Neural cell (in vitro differentiated cells): ENCODE measurements at regions not wholly inside any gene's neighbourhood (a gene's known extent, or its start where the extent isn't known, plus 50 kb on each side); places are given as distances from the start of the nearest gene placed in this dataset.

Experiments
- H2AFZ ChIP-seq: fragments of 200-600, 300-800 bp; sonication (generic), shearing (Covaris generic); 2 replicates; pipeline ENCODE4 v1.6.0; 2014; ENCODE audit warnings: low read depth, mild to moderate bottlenecking, antibody characterized with exemption, low read length, moderate library complexity
- H3F3A ChIP-seq: fragments of 200-600 bp; shearing (Covaris generic); 2 replicates; pipeline ENCODE4 v1.6.1; 2016; ENCODE audit warnings: mild to moderate bottlenecking, moderate library complexity, mixed read lengths, antibody characterized with exemption, low read length; ENCODE audit not compliant: insufficient read depth, poor library complexity, severe bottlenecking
- H3K27ac ChIP-seq: fragments of 200-600, 300-800 bp; sonication (generic), shearing (Covaris generic); 2 replicates; pipeline ENCODE4 v1.5.1; 2014; ENCODE audit warnings: mild to moderate bottlenecking, low read length, moderate library complexity
- H3K27me3 ChIP-seq: fragments of 300-800, 200-600 bp; sonication (generic), shearing (Covaris generic); 2 replicates; pipeline ENCODE4 v1.6.0; 2014; ENCODE audit warnings: mild to moderate bottlenecking, low read depth, low read length, moderate library complexity; ENCODE audit not compliant: insufficient read depth
- H3K36me3 ChIP-seq: fragments of 300-800, 200-600 bp; sonication (generic), shearing (Covaris generic); 2 replicates; pipeline ENCODE4 v1.5.1; 2014; ENCODE audit warnings: mild to moderate bottlenecking, antibody characterized with exemption, low read length, moderate library complexity; ENCODE audit not compliant: insufficient read depth
- H3K4me2 ChIP-seq: fragments of 300-800, 200-600 bp; sonication (generic), shearing (Covaris generic); 2 replicates; pipeline ENCODE4 v1.6.0; 2014; ENCODE audit warnings: mild to moderate bottlenecking, low read length
- H3K4me3 ChIP-seq: fragments of 300-800, 200-600 bp; sonication (generic), shearing (Covaris generic); 2 replicates; pipeline ENCODE4 v1.5.1; 2014; ENCODE audit warnings: mild to moderate bottlenecking, low read length, moderate library complexity
- H3K79me2 ChIP-seq: fragments of 200-600 bp; shearing (Covaris generic); replicated peaks from 2 replicates; pipeline ENCODE4 v1.6.0; 2014; ENCODE audit warnings: mild to moderate bottlenecking, low read length, moderate library complexity; ENCODE audit not compliant: insufficient read depth
- H3K9ac ChIP-seq: fragments of 300-800, 200-600 bp; sonication (generic), shearing (Covaris generic); 2 replicates; pipeline ENCODE4 v1.6.1; 2016; ENCODE audit warnings: mild to moderate bottlenecking, low read length, mixed read lengths
- H3K9me2 ChIP-seq: fragments of 200-600 bp; shearing (Covaris generic); 2 replicates; pipeline ENCODE4 v1.6.1; 2016; ENCODE audit warnings: mild to moderate bottlenecking, low read length, mixed read lengths; ENCODE audit not compliant: insufficient read depth
- H3K9me3 ChIP-seq: fragments of 200-600, 300-800 bp; sonication (generic), shearing (Covaris generic); 2 replicates; pipeline ENCODE4 v1.6.1; 2016; ENCODE audit warnings: mild to moderate bottlenecking, mixed run types, low read length, moderate library complexity, mixed read lengths
- H4K20me1 ChIP-seq: fragments of 200-600 bp; shearing (Covaris generic); 2 replicates; pipeline ENCODE4 v1.6.1; 2016; ENCODE audit warnings: mild to moderate bottlenecking, mixed run types; ENCODE audit not compliant: insufficient read depth
- CTCF ChIP-seq: fragments of 450-650 bp; IDR thresholded peaks from 2 replicates; pipeline ENCODE4 v1.5.1; 2014; ENCODE audit warnings: antibody characterized with exemption, mild to moderate bottlenecking, moderate library complexity; ENCODE audit not compliant: poor library complexity, severe bottlenecking
- EP300 ChIP-seq: fragments of 450-650 bp; conservative IDR thresholded peaks from 2 replicates; pipeline ENCODE4 v1.6.1; 2014; ENCODE audit warnings: antibody characterized with exemption, mild to moderate bottlenecking, moderate library complexity; ENCODE audit not compliant: poor library complexity, severe bottlenecking
- EZH2 ChIP-seq: fragments of 200-600, 300-800 bp; shearing (Covaris generic), sonication (generic); IDR thresholded peaks from 2 replicates; pipeline ENCODE4 v1.6.1; 2014; ENCODE audit warnings: antibody characterized with exemption, low read length, borderline replicate concordance, mild to moderate bottlenecking; ENCODE audit not compliant: insufficient read depth, poor library complexity, severe bottlenecking
- MXI1 ChIP-seq: fragments of 450-650 bp; conservative IDR thresholded peaks from 2 replicates; pipeline ENCODE4 v1.6.1; 2014; ENCODE audit warnings: antibody characterized with exemption, mild to moderate bottlenecking; ENCODE audit not compliant: poor library complexity, severe bottlenecking
- POLR2AphosphoS5 ChIP-seq: IDR thresholded peaks from 2 replicates; pipeline ENCODE4 v1.6.1; 2012
- RAD21 ChIP-seq: fragments of 450-650 bp; conservative IDR thresholded peaks from 2 replicates; pipeline ENCODE4 v1.6.1; 2014; ENCODE audit warnings: antibody characterized with exemption, mild to moderate bottlenecking, moderate library complexity
- SMC3 ChIP-seq: fragments of 450-650 bp; conservative IDR thresholded peaks from 2 replicates; pipeline ENCODE4 v1.6.1; 2014; ENCODE audit warnings: antibody characterized with exemption, mild to moderate bottlenecking, moderate library complexity; ENCODE audit not compliant: poor library complexity
- TAF1 ChIP-seq: IDR thresholded peaks from 2 replicates; pipeline ENCODE4 v1.6.1; 2012; ENCODE audit warnings: low read depth
- TF ChIP-seq, protein P1 (sequence below): IDR thresholded peaks from 2 replicates; pipeline ENCODE4 v1.6.1; 2012; ENCODE audit warnings: borderline replicate concordance

GRCh38 chr6:133047706-133048105 is 193.5 kb upstream of the EYA4 start:
- Histone ChIP-seq H3K36me3 (no peaks in the 10 kb centered on the region), H3K9me2 (no peaks in the 10 kb centered on the region), H3K9ac (no peak overlapping the region), H4K20me1 (no peaks in the 10 kb centered on the region), H3K79me2 (no peaks in the 10 kb centered on the region), H3F3A (no peaks in the 10 kb centered on the region), H3K27ac (no peak overlapping the region), H3K4me3 (no peak overlapping the region), H3K9me3 (no peaks in the 10 kb centered on the region), H2AFZ (no peak overlapping the region), H3K4me2 (no peak overlapping the region), H3K27me3 (no peaks in the 10 kb centered on the region)
- no peak for TF ChIP-seq EZH2
- TF ChIP-seq SMC3 = no peak
- TF ChIP-seq RAD21 = no peak
- TF ChIP-seq MXI1 = no peak
- TF ChIP-seq TAF1 = no peak
- no peak for TF ChIP-seq EP300
- TF ChIP-seq POLR2AphosphoS5 = no peak
- TF ChIP-seq CTCF = no peak
- TF ChIP-seq, protein P1, sequence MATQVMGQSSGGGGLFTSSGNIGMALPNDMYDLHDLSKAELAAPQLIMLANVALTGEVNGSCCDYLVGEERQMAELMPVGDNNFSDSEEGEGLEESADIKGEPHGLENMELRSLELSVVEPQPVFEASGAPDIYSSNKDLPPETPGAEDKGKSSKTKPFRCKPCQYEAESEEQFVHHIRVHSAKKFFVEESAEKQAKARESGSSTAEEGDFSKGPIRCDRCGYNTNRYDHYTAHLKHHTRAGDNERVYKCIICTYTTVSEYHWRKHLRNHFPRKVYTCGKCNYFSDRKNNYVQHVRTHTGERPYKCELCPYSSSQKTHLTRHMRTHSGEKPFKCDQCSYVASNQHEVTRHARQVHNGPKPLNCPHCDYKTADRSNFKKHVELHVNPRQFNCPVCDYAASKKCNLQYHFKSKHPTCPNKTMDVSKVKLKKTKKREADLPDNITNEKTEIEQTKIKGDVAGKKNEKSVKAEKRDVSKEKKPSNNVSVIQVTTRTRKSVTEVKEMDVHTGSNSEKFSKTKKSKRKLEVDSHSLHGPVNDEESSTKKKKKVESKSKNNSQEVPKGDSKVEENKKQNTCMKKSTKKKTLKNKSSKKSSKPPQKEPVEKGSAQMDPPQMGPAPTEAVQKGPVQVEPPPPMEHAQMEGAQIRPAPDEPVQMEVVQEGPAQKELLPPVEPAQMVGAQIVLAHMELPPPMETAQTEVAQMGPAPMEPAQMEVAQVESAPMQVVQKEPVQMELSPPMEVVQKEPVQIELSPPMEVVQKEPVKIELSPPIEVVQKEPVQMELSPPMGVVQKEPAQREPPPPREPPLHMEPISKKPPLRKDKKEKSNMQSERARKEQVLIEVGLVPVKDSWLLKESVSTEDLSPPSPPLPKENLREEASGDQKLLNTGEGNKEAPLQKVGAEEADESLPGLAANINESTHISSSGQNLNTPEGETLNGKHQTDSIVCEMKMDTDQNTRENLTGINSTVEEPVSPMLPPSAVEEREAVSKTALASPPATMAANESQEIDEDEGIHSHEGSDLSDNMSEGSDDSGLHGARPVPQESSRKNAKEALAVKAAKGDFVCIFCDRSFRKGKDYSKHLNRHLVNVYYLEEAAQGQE = no peak

GRCh38 chr6:133051240-133051639 is 189.9 kb upstream of the EYA4 start:
- Histone ChIP-seq H3F3A (no peaks in the 10 kb centered on the region), H3K27ac (no peak overlapping the region), H3K9me2 (no peaks in the 10 kb centered on the region), H3K27me3 (no peaks in the 10 kb centered on the region), H2AFZ (no peak overlapping the region), H3K36me3 (no peaks in the 10 kb centered on the region), H3K4me2 (no peak overlapping the region), H3K79me2 (no peaks in the 10 kb centered on the region), H3K9me3 (no peaks in the 10 kb centered on the region), H4K20me1 (no peaks in the 10 kb centered on the region), H3K4me3 (no peak overlapping the region), H3K9ac (no peak overlapping the region)
- TF ChIP-seq EP300 (no peak), POLR2AphosphoS5 (no peak), MXI1 (no peak), EZH2 (no peak), TAF1 (no peak), SMC3 (no peak), RAD21 (no peak), CTCF (no peak)
- TF ChIP-seq, protein P1 = no peak
